Prostate gland (tissue), 2 donors: ENCODE measurements at regions not wholly inside any gene's neighbourhood (a gene's known extent, or its start where the extent isn't known, plus 50 kb on each side); places are given as distances from the start of the nearest gene placed in this dataset.

ENCODE experiments used
- small RNA-seq, 2 donors: library from RNA; depleted of rRNA; stranded (forward); fragments of <200 nt; gene quantifications; one replicate each; pipeline ENCODE3, GENCODE V24; 2016

Small RNAs in the stretch of these regions (small RNA-seq; reads per million reads assigned to genes)
- gene RNA5SP44 (0 reads per million in 2 donors), gene RNU6-608P (0 reads per million in 2 donors)
